HCT116 (cell line): ENCODE measurements at regions not wholly inside any gene's neighbourhood (a gene's known extent, or its start where the extent isn't known, plus 50 kb on each side); places are given as distances from the start of the nearest gene placed in this dataset.

Experiments
- CEBPB ChIP-seq: IDR thresholded peaks from 2 replicates; pipeline ENCODE4 v1.6.1; 2012; ENCODE audit warnings: low read depth
- CTCF ChIP-seq, 3 experiments: fragments of 200-600 bp in 1 of 3; sonication (generic) in 1 of 3; IDR thresholded peaks in 2 of 3; conservative IDR thresholded peaks in 1 of 3; 2 replicates each; pipeline ENCODE4 v1.5.1; 2012 to 2017; ENCODE audit warnings: low read depth in 2 of 3, low read length in 2 of 3, antibody characterized with exemption in 1 of 3, borderline replicate concordance in 1 of 3, control low read depth in 1 of 3, mild to moderate bottlenecking in 1 of 3, mixed read lengths in 1 of 3, mixed run types in 1 of 3, moderate library complexity in 1 of 3; ENCODE audit not compliant: insufficient read depth in 1 of 3
- EZH2 ChIP-seq: fragments of 200-600 bp; sonication (generic); IDR thresholded peaks from 2 replicates; pipeline ENCODE4 v1.6.1; 2017; ENCODE audit warnings: antibody characterized with exemption, mixed run types
- JUND ChIP-seq: IDR thresholded peaks from 2 replicates; pipeline ENCODE4 v1.6.1; 2012
- POLR2A ChIP-seq: IDR thresholded peaks from 2 replicates; pipeline ENCODE4 v1.7.0; 2011; ENCODE audit warnings: borderline replicate concordance; ENCODE audit not compliant: insufficient read depth, insufficient read length; ENCODE audit errors: extremely low read depth
- SP1 ChIP-seq: IDR thresholded peaks from 2 replicates; pipeline ENCODE4 v1.6.1; 2012; ENCODE audit warnings: low read depth
- TCF7L2 ChIP-seq: IDR thresholded peaks from 2 replicates; pipeline ENCODE4 v1.7.0; 2011; ENCODE audit warnings: borderline replicate concordance, inconsistent platforms; ENCODE audit not compliant: insufficient read depth, insufficient read length; ENCODE audit errors: extremely low read depth
- YY1 ChIP-seq: IDR thresholded peaks from 2 replicates; pipeline ENCODE4 v1.6.1; 2011; ENCODE audit warnings: low read length, low read depth, moderate library complexity, mild to moderate bottlenecking; ENCODE audit not compliant: insufficient replicate concordance; ENCODE audit errors: extremely low read depth
- ZBTB33 ChIP-seq: IDR thresholded peaks from 2 replicates; pipeline ENCODE4 v1.6.1; 2011; ENCODE audit warnings: mild to moderate bottlenecking, low read length, moderate library complexity; ENCODE audit not compliant: insufficient replicate concordance; ENCODE audit errors: extremely low read depth
- TF ChIP-seq, protein P1 (sequence below): IDR thresholded peaks from 2 replicates; pipeline ENCODE4 v1.6.1; 2012; ENCODE audit warnings: low read depth
- TF ChIP-seq, protein P2 (sequence below): IDR thresholded peaks from 2 replicates; pipeline ENCODE4 v1.6.1; 2012

DNA sequence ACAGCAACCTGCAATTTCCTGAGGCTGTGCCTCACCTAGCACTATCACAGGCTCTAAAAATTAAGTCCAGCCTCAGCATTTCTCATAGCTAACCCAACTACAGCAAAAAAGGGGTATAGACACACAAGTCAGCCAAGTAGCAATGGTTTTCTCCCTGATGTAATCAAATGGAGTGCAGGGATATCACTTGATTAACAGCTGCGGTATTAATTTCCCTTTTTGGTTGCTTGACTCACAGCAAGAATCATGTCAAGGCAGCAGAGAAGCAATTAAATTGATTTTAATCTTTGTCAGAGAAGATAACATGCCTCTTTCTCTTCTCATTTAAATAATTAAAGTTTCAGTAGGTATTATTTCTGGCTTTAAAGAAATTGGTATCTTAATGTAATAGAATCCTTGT is 278.9 kb downstream of the RWDD3 start:
- TF ChIP-seq JUND = no peak
- TF ChIP-seq POLR2A = no peak
- TF ChIP-seq CTCF (IDR thresholded peaks at IDR 0.05 in 2 of 3, conservative IDR thresholded peaks at IDR 0.05 in 1 of 3; ENCODE audit: borderline replicate concordance in 1 of 3, insufficient read depth in 1 of 3, low read depth in 2 of 3, low read length in 2 of 3) = no peak
- TF ChIP-seq, protein P1, sequence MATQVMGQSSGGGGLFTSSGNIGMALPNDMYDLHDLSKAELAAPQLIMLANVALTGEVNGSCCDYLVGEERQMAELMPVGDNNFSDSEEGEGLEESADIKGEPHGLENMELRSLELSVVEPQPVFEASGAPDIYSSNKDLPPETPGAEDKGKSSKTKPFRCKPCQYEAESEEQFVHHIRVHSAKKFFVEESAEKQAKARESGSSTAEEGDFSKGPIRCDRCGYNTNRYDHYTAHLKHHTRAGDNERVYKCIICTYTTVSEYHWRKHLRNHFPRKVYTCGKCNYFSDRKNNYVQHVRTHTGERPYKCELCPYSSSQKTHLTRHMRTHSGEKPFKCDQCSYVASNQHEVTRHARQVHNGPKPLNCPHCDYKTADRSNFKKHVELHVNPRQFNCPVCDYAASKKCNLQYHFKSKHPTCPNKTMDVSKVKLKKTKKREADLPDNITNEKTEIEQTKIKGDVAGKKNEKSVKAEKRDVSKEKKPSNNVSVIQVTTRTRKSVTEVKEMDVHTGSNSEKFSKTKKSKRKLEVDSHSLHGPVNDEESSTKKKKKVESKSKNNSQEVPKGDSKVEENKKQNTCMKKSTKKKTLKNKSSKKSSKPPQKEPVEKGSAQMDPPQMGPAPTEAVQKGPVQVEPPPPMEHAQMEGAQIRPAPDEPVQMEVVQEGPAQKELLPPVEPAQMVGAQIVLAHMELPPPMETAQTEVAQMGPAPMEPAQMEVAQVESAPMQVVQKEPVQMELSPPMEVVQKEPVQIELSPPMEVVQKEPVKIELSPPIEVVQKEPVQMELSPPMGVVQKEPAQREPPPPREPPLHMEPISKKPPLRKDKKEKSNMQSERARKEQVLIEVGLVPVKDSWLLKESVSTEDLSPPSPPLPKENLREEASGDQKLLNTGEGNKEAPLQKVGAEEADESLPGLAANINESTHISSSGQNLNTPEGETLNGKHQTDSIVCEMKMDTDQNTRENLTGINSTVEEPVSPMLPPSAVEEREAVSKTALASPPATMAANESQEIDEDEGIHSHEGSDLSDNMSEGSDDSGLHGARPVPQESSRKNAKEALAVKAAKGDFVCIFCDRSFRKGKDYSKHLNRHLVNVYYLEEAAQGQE = no peak
- TF ChIP-seq CEBPB = no peak
- no peak for TF ChIP-seq ZBTB33
- no peak for TF ChIP-seq SP1
- TF ChIP-seq, protein P2, sequence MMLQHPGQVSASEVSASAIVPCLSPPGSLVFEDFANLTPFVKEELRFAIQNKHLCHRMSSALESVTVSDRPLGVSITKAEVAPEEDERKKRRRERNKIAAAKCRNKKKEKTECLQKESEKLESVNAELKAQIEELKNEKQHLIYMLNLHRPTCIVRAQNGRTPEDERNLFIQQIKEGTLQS = no peak
- TF ChIP-seq YY1 = no peak
- TF ChIP-seq EZH2 = no peak
- no peak for TF ChIP-seq TCF7L2
